HL-60 (cell line): ENCODE measurements at regions not wholly inside any gene's neighbourhood (a gene's known extent, or its start where the extent isn't known, plus 50 kb on each side); places are given as distances from the start of the nearest gene placed in this dataset.

ENCODE experiments used
- CTCF ChIP-seq: IDR thresholded peaks from one replicate; pipeline ENCODE4 v1.5.1; 2011; ENCODE audit warnings: low read length, control low read depth, inconsistent platforms; ENCODE audit not compliant: insufficient read depth
- GABPA ChIP-seq: IDR thresholded peaks from 2 replicates; pipeline ENCODE4 v1.6.1; 2012; ENCODE audit warnings: low read depth
- POLR2AphosphoS5 ChIP-seq: IDR thresholded peaks from 2 replicates; pipeline ENCODE4 v1.6.1; 2012; ENCODE audit warnings: low read depth

- TF ChIP-seq GABPA (no peak), CTCF (no peak), POLR2AphosphoS5 (no peak)
These were observed 751.2 kb downstream of the HDGFL1 start for GRCh38 chr6:23320471-23321015.
